HEK293T (cell line): ENCODE measurements at regions not wholly inside any gene's neighbourhood (a gene's known extent, or its start where the extent isn't known, plus 50 kb on each side); places are given as distances from the start of the nearest gene placed in this dataset.
"Not testable (repeated sequence)": the region's sequence is repeated elsewhere in the genome, so short reads cannot be mapped to it uniquely, and the experiment has no call there.

Experiments
- CTCF ChIA-PET: fragments of 350-600 bp; formaldehyde crosslinking; extraction: SDS; loops from one replicate; lab custom pipeline; 2021; ENCODE audit warnings: antibody characterized with exemption, inconsistent platforms; lab: Yijun Ruan, JAX
- POLR2A ChIA-PET: fragments of 350-600 bp; formaldehyde crosslinking; extraction: SDS; loops from one replicate; lab custom pipeline; 2020; ENCODE audit warnings: antibody characterized with exemption, inconsistent platforms; lab: Yijun Ruan, JAX
- DNase-seq: peaks from one replicate; pipeline ENCODE4 v3.0.0; 2012; ENCODE audit warnings: mixed read lengths; ENCODE audit errors: extremely low spot score
- ARNT ChIP-seq: fragments of 450-650 bp; IDR thresholded peaks from 2 replicates; pipeline ENCODE4 v1.6.1; 2017; ENCODE audit warnings: mild to moderate bottlenecking
- BHLHE40 ChIP-seq: fragments of 450-650 bp; IDR thresholded peaks from 2 replicates; pipeline ENCODE4 v1.6.1; 2016; ENCODE audit warnings: mild to moderate bottlenecking, moderate library complexity, borderline replicate concordance
- CTBP1 ChIP-seq: fragments of 450-650 bp; IDR thresholded peaks from 2 replicates; pipeline ENCODE4 v1.6.1; 2016; ENCODE audit warnings: borderline replicate concordance
- ELF4 ChIP-seq: fragments of 450-650 bp; IDR thresholded peaks from 2 replicates; pipeline ENCODE4 v1.6.1; 2017; ENCODE audit warnings: antibody characterized with exemption
- FOXA1 ChIP-seq: fragments of 450-650 bp; IDR thresholded peaks from 2 replicates; pipeline ENCODE4 v1.6.1; 2016; ENCODE audit warnings: mild to moderate bottlenecking
- FOXK2 ChIP-seq: fragments of 450-650 bp; IDR thresholded peaks from 2 replicates; pipeline ENCODE4 v1.6.1; 2016; ENCODE audit warnings: mild to moderate bottlenecking
- FOXM1 ChIP-seq: fragments of 450-650 bp; IDR thresholded peaks from 2 replicates; pipeline ENCODE4 v1.6.1; 2017; ENCODE audit warnings: mild to moderate bottlenecking, borderline replicate concordance
- HDGF ChIP-seq: fragments of 450-650 bp; IDR thresholded peaks from 2 replicates; pipeline ENCODE4 v1.6.1; 2017; ENCODE audit warnings: antibody characterized with exemption, borderline replicate concordance
- L3MBTL2 ChIP-seq: fragments of 450-650 bp; conservative IDR thresholded peaks from 2 replicates; pipeline ENCODE4 v1.6.1; 2016; ENCODE audit warnings: mild to moderate bottlenecking
- LEF1 ChIP-seq: fragments of 450-650 bp; IDR thresholded peaks from 2 replicates; pipeline ENCODE4 v1.6.1; 2017; ENCODE audit warnings: mild to moderate bottlenecking, borderline replicate concordance
- NFRKB ChIP-seq: fragments of 450-650 bp; IDR thresholded peaks from 2 replicates; pipeline ENCODE4 v1.6.1; 2016; ENCODE audit warnings: mild to moderate bottlenecking, moderate library complexity
- PKNOX1 ChIP-seq: fragments of 450-650 bp; IDR thresholded peaks from 2 replicates; pipeline ENCODE4 v1.6.1; 2016
- SP1 ChIP-seq: fragments of 450-650 bp; IDR thresholded peaks from 2 replicates; pipeline ENCODE4 v1.6.1; 2017
- SUZ12 ChIP-seq: fragments of 450-650 bp; IDR thresholded peaks from 2 replicates; pipeline ENCODE4 v1.6.1; 2016; ENCODE audit warnings: mild to moderate bottlenecking
- TARDBP ChIP-seq: fragments of 450-650 bp; IDR thresholded peaks from 2 replicates; pipeline ENCODE4 v1.6.1; 2016
- ZNF384 ChIP-seq: fragments of 450-650 bp; IDR thresholded peaks from 2 replicates; pipeline ENCODE4 v1.6.1; 2016

GRCh38 chr5:36422952-36423351 lies 121.2 kb upstream of the RANBP3L start:
- no peak for DNase-seq
- CTCF ChIA-PET: no interaction called here
- no peak for TF ChIP-seq FOXK2
- TF ChIP-seq ELF4: no peak
- TF ChIP-seq SP1: no peak
- TF ChIP-seq ZNF384: no peak
- no peak for TF ChIP-seq TARDBP
- TF ChIP-seq FOXM1: no peak
- TF ChIP-seq SUZ12: no peak
- no peak for TF ChIP-seq BHLHE40
- no peak for TF ChIP-seq L3MBTL2
- TF ChIP-seq ARNT: no peak
- TF ChIP-seq NFRKB: no peak
- TF ChIP-seq FOXA1: no peak
- no peak for TF ChIP-seq LEF1
- no peak for TF ChIP-seq PKNOX1
- TF ChIP-seq HDGF: no peak
- TF ChIP-seq CTBP1: no peak
- POLR2A ChIA-PET: no interaction called here

GRCh38 chr5:36423578-36424307 lies 122.0 kb upstream of the RANBP3L start:
- no peak for DNase-seq
- ChIA-PET CTCF (interaction anchor here (0.6 to 1.1 kb wide), 3 partner anchors 9 to 265 kb away, joined by 3 to 6 read pairs (median 3); no protein-coding TSS in a partner anchor), POLR2A (no interaction called here)
- TF ChIP-seq L3MBTL2: no peak
- no peak for TF ChIP-seq FOXM1
- TF ChIP-seq TARDBP: no peak
- TF ChIP-seq SP1: no peak
- no peak for TF ChIP-seq ZNF384
- TF ChIP-seq LEF1: no peak
- TF ChIP-seq ARNT: no peak
- no peak for TF ChIP-seq FOXK2
- TF ChIP-seq FOXA1: no peak
- TF ChIP-seq NFRKB: no peak
- TF ChIP-seq ELF4: no peak
- no peak for TF ChIP-seq SUZ12
- no peak for TF ChIP-seq BHLHE40
- no peak for TF ChIP-seq HDGF
- TF ChIP-seq CTBP1: no peak
- no peak for TF ChIP-seq PKNOX1

GRCh38 chr5:36426070-36426469 lies 124.4 kb upstream of the RANBP3L start:
- CTCF ChIA-PET, POLR2A ChIA-PET, DNase-seq: not testable (repeated sequence)

GRCh38 chr5:36435516-36435915 lies 133.8 kb upstream of the RANBP3L start:
- TF ChIP-seq FOXA1 (no peak), CTBP1 (no peak), HDGF (no peak), ELF4 (no peak), ZNF384 (no peak), L3MBTL2 (no peak), SP1 (no peak), BHLHE40 (no peak)
- ChIA-PET CTCF (interaction anchor here (1.0 kb wide), 1 partner anchor 20 kb away, joined by 3 read pairs; no protein-coding TSS in a partner anchor), POLR2A (no interaction called here)
- no peak for DNase-seq

- POLR2A ChIA-PET: no interaction called here
- no peak for TF ChIP-seq FOXA1
- no peak for TF ChIP-seq FOXM1
- TF ChIP-seq L3MBTL2: no peak
- no peak for TF ChIP-seq ZNF384
- no peak for TF ChIP-seq SUZ12
- CTCF ChIA-PET: interaction anchor here (0.5 to 1.4 kb wide), 2 partner anchors 23 to 265 kb away, joined by 3 to 5 read pairs; no protein-coding TSS in a partner anchor
- DNase-seq: no peak
These were observed 134.6 kb upstream of the RANBP3L start for GRCh38 chr5:36436306-36436705.

- no peak for TF ChIP-seq NFRKB
- TF ChIP-seq L3MBTL2: no peak
- TF ChIP-seq LEF1: no peak
- no peak for TF ChIP-seq FOXA1
- no peak for TF ChIP-seq SUZ12
- no peak for TF ChIP-seq BHLHE40
- TF ChIP-seq SP1: no peak
- no peak for TF ChIP-seq FOXM1
- no peak for TF ChIP-seq ELF4
- TF ChIP-seq FOXK2: no peak
- no peak for TF ChIP-seq PKNOX1
- no peak for TF ChIP-seq TARDBP
- no peak for TF ChIP-seq HDGF
- TF ChIP-seq ARNT: no peak
- ChIA-PET POLR2A (no interaction called here), CTCF (no interaction called here)
- no peak for DNase-seq
These were observed 137.3 kb upstream of the RANBP3L start for GRCh38 chr5:36438765-36439561.
